Right atrium auricular region (tissue), 2 donors: ENCODE measurements at regions not wholly inside any gene's neighbourhood (a gene's known extent, or its start where the extent isn't known, plus 50 kb on each side); places are given as distances from the start of the nearest gene placed in this dataset.

Source experiments
- DNase-seq: peaks from one replicate; pipeline ENCODE4 v3.0.0-alpha.2; 2019; ENCODE audit warnings: low spot score
- H3K27ac ChIP-seq, 2 donors: fragments of 200-600 bp; sonication (generic); 1 replicate in 1 of 2; 2 replicates in 1 of 2; pipeline ENCODE4 v1.5.1; 2016 to 2019
- H3K27me3 ChIP-seq, 2 donors: fragments of 200-600 bp; sonication (generic); one replicate each; pipeline versions ENCODE4 v1.5.1 to v1.6.0; 2017 to 2019
- H3K36me3 ChIP-seq: fragments of 200-600 bp; sonication (generic); one replicate; pipeline ENCODE4 v1.5.1; 2016
- H3K4me1 ChIP-seq, 2 donors: fragments of 200-600 bp; sonication (generic); one replicate each; pipeline versions ENCODE4 v1.5.1 to v1.6.0; 2017 to 2019
- H3K4me3 ChIP-seq, 2 donors: fragments of 200-600 bp; sonication (generic); 1 replicate in 1 of 2; 2 replicates in 1 of 2; pipeline ENCODE4 v1.5.1; 2017 to 2019; ENCODE audit warnings: mild to moderate bottlenecking in 1 of 2, moderate library complexity in 1 of 2
- H3K9me3 ChIP-seq, 2 donors: fragments of 200-600 bp; sonication (generic); one replicate each; pipeline ENCODE4 v1.5.1; 2019
- TF ChIP-seq, protein P1 (sequence below), 2 donors: fragments of 200-600 bp; sonication (generic); IDR thresholded peaks; one replicate each; pipeline ENCODE4 v1.5.1; 2019; ENCODE audit warnings: antibody characterized with exemption in 2 of 2

DNA sequence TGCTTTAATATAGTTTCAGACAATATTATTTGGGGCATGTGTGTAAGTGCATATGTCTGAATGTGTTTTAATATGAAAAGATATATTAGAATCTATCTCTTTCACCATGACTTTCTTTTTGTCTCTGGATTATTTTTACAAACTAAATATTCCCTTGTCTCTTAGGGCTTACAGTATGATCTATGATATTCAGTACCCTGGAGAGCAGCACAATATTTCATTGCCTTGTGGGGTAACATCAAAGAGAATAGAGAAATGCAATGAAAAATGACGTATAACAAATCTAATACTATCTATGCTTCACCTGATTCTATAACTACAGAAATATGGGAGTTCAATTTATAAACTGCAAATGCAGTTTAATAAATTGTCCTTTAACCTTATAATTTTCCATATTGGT lies 2084.5 kb downstream of the MRPL39 start:
- H3K27ac ChIP-seq, result no peak overlapping the region
- H3K27me3 ChIP-seq, result no peaks in the 10 kb centered on the region
- H3K4me1 ChIP-seq, result no peaks in the 10 kb centered on the region
- no peak for DNase-seq
- H3K36me3 ChIP-seq, result no peaks in the 10 kb centered on the region
- no peaks in the 10 kb centered on the region for H3K9me3 ChIP-seq
- no peak overlapping the region for H3K4me3 ChIP-seq
- TF ChIP-seq, protein P1, sequence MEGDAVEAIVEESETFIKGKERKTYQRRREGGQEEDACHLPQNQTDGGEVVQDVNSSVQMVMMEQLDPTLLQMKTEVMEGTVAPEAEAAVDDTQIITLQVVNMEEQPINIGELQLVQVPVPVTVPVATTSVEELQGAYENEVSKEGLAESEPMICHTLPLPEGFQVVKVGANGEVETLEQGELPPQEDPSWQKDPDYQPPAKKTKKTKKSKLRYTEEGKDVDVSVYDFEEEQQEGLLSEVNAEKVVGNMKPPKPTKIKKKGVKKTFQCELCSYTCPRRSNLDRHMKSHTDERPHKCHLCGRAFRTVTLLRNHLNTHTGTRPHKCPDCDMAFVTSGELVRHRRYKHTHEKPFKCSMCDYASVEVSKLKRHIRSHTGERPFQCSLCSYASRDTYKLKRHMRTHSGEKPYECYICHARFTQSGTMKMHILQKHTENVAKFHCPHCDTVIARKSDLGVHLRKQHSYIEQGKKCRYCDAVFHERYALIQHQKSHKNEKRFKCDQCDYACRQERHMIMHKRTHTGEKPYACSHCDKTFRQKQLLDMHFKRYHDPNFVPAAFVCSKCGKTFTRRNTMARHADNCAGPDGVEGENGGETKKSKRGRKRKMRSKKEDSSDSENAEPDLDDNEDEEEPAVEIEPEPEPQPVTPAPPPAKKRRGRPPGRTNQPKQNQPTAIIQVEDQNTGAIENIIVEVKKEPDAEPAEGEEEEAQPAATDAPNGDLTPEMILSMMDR (IDR thresholded peaks at IDR 0.05), result no peak

DNA sequence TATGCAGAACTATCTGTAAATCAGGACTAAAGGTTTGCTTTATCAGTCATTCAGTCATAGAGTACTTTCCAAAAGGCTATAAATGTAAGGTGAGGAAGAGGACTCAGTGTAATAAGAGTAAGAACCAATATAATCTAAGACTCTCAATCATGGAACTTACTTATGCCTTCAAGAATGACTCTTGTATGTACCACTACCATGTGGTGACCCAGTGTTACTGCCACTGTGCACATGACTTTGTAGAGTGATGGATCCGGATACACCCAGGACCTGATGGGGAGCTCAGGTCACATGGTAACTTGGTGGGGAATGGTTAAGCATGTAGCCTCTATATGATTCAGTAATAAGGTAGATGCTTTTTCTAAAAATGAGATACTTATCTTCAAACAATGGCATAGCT lies 2099.8 kb downstream of the MRPL39 start:
- Histone ChIP-seq H3K27ac (no peak overlapping the region), H3K4me1 (no peaks in the 10 kb centered on the region), H3K27me3 (no peaks in the 10 kb centered on the region), H3K4me3 (no peak overlapping the region), H3K36me3 (no peaks in the 10 kb centered on the region), H3K9me3 (no peaks in the 10 kb centered on the region)
- TF ChIP-seq, protein P1 (IDR thresholded peaks at IDR 0.05), result no peak
- no peak for DNase-seq

DNA sequence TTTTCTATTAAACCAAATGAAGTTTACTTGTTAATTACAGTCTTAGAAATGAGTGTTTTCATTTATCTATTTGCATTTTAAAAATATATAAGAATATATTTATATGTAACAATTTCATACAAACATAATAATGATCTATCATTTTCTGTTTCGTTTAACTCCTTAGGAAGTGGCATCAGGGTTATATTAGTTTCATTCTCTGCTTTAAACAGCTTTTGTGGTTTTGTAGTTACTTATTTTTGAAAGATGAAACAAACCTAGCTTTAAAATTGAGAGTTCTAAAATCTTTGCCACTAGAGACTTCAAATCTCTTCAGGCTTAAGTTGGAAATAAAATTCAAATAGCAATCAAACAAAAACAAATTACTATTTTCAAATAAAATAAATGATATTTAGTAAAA lies 2110.6 kb downstream of the MRPL39 start:
- no peaks in the 10 kb centered on the region for H3K36me3 ChIP-seq
- no peaks in the 10 kb centered on the region for H3K4me1 ChIP-seq
- TF ChIP-seq, protein P1 (IDR thresholded peaks at IDR 0.05), result no peak
- no peak for DNase-seq
- no peaks in the 10 kb centered on the region for H3K9me3 ChIP-seq
- no peak overlapping the region for H3K4me3 ChIP-seq
- no peaks in the 10 kb centered on the region for H3K27me3 ChIP-seq
- H3K27ac ChIP-seq, result no peak overlapping the region

DNA sequence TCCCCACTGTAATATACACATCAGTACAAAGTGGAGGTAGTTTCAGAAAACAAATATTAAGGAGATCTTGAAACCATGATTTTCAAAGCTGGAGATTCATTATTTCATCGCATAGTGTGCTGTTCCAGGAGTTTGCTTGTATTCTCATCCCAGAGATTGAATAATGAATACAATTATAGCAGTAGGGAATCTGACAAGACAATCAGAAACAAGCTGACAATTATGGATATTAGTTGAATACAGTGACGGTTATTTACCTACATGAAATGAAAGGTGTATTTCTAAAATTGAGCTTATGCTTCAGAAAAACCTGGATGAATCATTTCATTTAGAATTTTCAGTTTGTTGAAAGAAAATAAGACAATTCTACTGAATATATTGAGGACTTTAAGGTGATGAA lies 2119.0 kb downstream of the MRPL39 start:
- Histone ChIP-seq H3K27me3 (no peaks in the 10 kb centered on the region), H3K27ac (no peak overlapping the region), H3K9me3 (no peaks in the 10 kb centered on the region), H3K4me3 (no peak overlapping the region), H3K36me3 (no peaks in the 10 kb centered on the region), H3K4me1 (no peaks in the 10 kb centered on the region)
- DNase-seq, result no peak
- TF ChIP-seq, protein P1 (IDR thresholded peaks at IDR 0.05), result no peak

DNA sequence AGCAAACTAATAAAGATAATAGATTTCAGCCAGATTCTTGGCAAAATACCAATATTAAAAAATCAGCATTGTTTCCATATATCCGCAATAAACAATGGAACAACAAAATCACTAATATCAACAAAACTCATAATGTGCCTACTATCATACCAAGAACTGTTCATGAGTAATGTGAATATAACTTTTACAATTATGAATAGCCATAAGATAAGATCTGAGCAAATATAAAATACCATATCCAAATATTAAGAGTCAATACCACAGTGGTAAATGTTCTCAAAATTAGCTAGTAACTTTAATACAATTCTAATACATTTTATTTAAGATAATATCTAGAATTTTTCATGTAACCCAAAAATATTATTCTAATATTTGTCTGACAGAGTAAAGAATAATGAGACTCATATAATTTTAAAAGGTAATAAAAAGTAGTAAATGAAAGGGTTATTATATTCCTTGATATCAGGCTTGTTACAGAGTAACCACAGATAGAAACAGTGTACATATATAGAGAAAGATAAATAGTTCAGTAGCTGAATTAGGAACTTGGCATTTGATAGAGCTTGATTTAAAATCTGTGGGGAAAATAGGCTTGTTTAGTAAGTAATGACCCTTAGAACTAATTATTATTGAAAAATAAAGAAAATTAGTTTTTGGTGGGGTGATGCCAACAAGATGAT lies 2126.6 kb downstream of the MRPL39 start:
- H3K4me3 ChIP-seq, result no peak overlapping the region
- no peaks in the 10 kb centered on the region for H3K4me1 ChIP-seq
- H3K36me3 ChIP-seq, result no peaks in the 10 kb centered on the region
- no peak overlapping the region for H3K27ac ChIP-seq
- no peaks in the 10 kb centered on the region for H3K27me3 ChIP-seq
- H3K9me3 ChIP-seq, result no peaks in the 10 kb centered on the region
- TF ChIP-seq, protein P1 (IDR thresholded peaks at IDR 0.05), result no peak
- DNase-seq, result no peak

DNA sequence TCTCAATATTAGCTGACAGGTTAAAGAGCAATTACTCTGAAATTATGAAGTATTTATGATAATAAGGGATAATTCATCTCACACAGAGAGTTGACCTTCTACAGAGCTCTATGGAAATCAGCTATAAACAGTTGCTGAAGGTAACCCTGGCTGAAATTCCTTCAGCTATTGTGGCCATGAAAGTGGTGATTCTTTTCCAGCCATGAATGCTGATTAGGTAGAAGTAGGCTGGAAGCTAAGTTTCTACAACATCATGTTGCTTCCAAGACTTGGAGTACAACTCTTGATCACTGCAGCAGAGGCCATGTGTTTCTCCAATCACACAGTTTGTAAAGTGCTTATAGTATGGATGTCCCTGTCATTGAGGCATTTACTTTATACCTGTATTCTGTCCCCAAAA lies 2128.9 kb downstream of the MRPL39 start:
- H3K9me3 ChIP-seq, result no peaks in the 10 kb centered on the region
- no peak for DNase-seq
- no peaks in the 10 kb centered on the region for H3K4me1 ChIP-seq
- no peaks in the 10 kb centered on the region for H3K36me3 ChIP-seq
- TF ChIP-seq, protein P1 (IDR thresholded peaks at IDR 0.05), result no peak
- H3K4me3 ChIP-seq, result no peak overlapping the region
- no peaks in the 10 kb centered on the region for H3K27me3 ChIP-seq
- H3K27ac ChIP-seq, result no peak overlapping the region
